NOMO-1 treated with DMSO at 0.1 percent for 48 hours (cell line): ENCODE measurements at regions not wholly inside any gene's neighbourhood (a gene's known extent, or its start where the extent isn't known, plus 50 kb on each side); places are given as distances from the start of the nearest gene placed in this dataset.
"Not testable (repeated sequence)": the region's sequence is repeated elsewhere in the genome, so short reads cannot be mapped to it uniquely, and the experiment has no call there.

Experiments used
- DNase-seq: peaks from one replicate; lab custom pipeline; 2025; ENCODE audit not compliant: unreplicated experiment; lab: John Stamatoyannopoulos, UW

GRCh38 chrX:3817480-3817879 is 104.0 kb upstream of the PRKX start:
- not testable (repeated sequence) for DNase-seq

DNA sequence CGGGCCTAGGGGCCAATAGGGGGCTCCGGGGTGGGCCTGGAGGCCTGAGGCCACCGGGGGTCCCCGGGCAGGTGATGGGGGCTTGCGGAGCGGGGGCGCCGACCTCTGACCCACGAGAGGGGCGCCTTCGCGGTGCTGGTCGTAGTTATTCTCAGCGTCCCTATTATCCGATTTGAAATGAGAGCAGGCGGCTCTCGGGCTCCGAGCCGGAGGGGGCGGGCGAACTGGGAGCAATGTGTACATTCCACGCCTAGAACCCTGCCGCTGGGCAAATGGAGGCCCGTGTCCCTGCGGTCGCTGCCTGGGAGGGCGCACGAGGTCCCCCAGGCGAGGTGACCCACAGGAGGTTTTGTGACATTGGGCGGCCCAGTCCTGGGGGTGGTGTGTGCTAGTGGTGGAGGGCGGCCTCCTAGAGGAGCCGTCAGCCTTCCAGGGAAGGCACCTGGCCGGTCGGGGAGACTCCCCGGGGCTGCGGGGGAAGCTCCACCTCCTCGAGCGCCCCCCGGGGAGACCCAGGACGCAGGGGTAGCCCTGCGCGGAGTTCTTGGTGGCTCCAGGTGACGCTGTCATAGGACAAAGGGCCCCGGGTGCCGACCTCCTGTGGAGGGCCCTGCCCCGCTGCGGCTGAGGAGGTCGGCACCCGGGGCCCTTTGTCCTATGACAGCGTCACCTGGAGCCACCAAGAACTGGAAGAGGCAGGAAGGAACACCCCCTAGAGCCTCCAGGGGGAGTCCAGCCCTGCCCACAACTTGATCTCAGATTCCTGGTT is 102.6 kb upstream of the PRKX start:
- peak; percentile 41 for DNase-seq

GRCh38 chrX:3811331-3812311 is 98.2 kb upstream of the PRKX start:
- peak; percentile 42 for DNase-seq

DNA sequence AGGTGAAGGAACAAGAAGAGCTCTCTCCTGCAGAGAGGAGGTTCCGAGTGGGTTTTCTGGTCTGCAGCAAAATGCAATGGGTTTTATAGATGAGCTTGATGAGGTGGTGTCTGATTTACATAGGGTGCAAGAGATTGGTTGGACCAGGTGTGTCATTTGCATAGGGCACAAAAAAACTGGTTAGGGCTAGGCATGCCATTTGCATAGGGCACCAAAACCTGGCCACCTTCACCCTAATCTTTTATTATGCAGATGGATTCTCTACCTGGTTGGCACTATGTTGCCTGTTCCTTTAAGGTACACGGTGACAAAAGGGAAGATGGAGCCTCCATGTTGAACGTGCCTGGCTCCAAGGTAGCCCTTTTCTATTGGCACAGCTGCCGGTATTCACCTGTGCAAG is 94.5 kb upstream of the PRKX start:
- no peak for DNase-seq

GRCh38 chrX:3806630-3807029 is 93.2 kb upstream of the PRKX start:
- DNase-seq, result no peak

GRCh38 chrX:3803713-3804112 is 90.3 kb upstream of the PRKX start:
- no peak for DNase-seq

DNA sequence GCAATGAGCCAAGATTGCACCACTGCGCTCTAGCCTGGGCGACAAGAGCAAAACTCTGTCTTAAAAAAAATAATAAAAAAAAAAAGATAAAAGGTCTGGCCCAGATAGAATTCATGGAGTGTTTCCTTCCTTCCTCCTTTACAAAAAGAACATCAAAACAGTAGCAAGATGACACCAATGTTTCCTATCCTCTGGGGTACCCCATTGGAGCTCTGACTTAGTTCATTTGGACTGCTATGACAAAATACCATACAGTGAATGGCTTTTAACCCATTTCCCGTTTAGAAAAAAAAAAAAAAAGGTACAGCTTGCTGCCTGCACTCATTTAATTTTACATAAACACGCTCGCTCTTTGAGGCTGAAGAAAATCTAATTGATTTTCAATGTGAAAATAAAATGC is 89.9 kb upstream of the PRKX start:
- no peak for DNase-seq

- not testable (repeated sequence) for DNase-seq
Measured at GRCh38 chrX:3795411-3795810, 82.0 kb upstream of the PRKX start.

GRCh38 chrX:3791449-3791848 is 78.0 kb upstream of the PRKX start:
- no peak for DNase-seq

- DNase-seq, result no peak
Measured at GRCh38 chrX:3788494-3789233, 75.2 kb upstream of the PRKX start.

DNA sequence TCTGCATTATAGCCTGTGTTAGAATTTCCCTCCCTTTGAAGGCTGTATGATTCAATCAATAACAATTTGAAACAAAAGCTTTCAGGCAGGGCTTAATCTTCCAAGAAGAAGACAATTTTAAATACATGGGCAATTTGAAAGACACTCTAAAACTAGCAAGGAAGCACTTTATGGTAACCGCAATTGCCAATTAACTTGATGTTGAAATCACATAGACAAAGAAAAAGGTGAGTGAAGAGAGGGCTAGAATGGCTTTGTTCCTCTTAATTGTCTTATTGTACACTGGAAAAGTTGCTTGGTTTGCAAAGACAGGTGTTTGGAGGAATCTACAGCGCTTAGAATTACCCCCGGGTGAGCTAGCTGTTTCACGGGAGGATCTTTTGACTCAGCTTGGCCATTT is 74.4 kb upstream of the PRKX start:
- DNase-seq, result peak; percentile 80

DNA sequence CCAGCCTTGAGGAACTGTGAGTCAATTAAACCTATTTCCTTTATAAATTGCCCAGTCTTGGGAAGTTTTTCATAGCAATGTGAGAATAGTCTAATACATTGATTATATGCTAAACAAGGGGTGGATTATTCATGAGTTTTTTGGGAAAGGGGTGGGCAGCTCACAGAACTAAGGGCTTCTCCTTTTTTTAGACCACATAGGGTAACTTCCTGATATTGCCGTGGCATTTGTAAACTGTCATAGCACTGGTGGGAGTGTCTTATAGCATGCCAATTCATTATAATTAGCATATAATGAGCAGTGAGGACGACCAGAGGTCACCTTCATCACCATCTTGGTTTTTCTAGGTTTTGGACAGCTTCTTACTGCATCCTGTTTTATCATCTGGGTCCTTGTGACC is 72.4 kb upstream of the PRKX start:
- peak; percentile 53 for DNase-seq

GRCh38 chrX:3780564-3780963 is 67.1 kb upstream of the PRKX start:
- no peak for DNase-seq

GRCh38 chrX:3779546-3779945 is 66.1 kb upstream of the PRKX start:
- DNase-seq, result no peak

DNA sequence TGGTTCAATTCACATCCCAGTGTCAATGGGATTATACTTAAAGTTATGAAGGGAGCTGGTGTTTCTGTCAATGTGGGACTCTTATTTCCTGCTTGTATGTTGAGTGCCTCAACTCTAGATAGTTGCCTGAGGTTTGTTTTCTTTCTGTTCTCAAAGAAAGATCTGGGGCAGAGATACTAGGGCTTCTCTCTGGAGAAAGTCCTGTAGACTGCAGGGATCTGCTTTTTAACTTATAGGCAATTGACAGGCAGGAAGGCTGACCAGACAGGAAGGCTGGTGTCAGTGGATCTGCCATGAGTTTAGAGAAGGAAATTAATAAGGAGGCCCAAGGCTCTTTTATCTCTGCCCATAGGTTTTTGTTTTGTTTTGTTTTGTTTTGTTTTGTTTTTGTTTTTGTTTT is 64.0 kb upstream of the PRKX start:
- no peak for DNase-seq

- no peak for DNase-seq
Measured at GRCh38 chrX:3771766-3772165, 58.3 kb upstream of the PRKX start.

DNA sequence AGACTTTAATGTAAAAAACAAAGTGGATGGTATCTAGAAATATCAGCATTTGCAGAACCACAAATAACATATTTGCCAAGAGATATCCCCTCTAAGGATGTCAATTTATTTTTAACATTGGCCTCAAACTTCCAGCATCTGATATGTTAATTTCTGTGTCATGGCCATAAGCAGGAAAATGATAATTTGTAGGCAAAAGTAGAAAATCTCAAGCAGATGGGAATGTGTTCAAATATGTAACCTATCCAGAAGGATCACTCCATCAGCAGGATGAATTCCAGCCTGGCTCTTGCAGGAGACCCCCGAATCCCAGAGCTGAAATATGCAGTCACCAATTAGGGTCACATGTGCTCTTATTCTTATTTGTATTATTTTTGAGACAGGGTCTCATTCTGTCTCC is 55.4 kb upstream of the PRKX start:
- DNase-seq, result no peak
